Aorta (tissue), 5 donors: ENCODE measurements at regions not wholly inside any gene's neighbourhood (a gene's known extent, or its start where the extent isn't known, plus 50 kb on each side); places are given as distances from the start of the nearest gene placed in this dataset.
"Not testable (repeated sequence)": the region's sequence is repeated elsewhere in the genome, so short reads cannot be mapped to it uniquely, and the experiment has no call there.

Source experiments
- ATAC-seq: fragments of 200-7000 bp; cut with Tn5 transposase; one replicate; pipeline ENCODE4 v1.9.1; 2022; ENCODE audit warnings: moderate library complexity; ENCODE audit not compliant: low FRiP score
- DNase-seq, 2 donors: peaks; one replicate each; pipeline ENCODE4 v3.0.0-alpha.2; 2020
- H3K27ac ChIP-seq, 2 donors: one replicate each; pipeline ENCODE4 v1.5.1; 2013; ENCODE audit warnings: low read length in 2 of 2, mild to moderate bottlenecking in 2 of 2, moderate library complexity in 2 of 2, control low read depth in 1 of 2, inconsistent platforms in 1 of 2, low read depth in 1 of 2
- H3K27me3 ChIP-seq, 2 donors: one replicate each; pipeline ENCODE4 v1.6.1; 2013; ENCODE audit warnings: control low read depth in 1 of 2, low read length in 1 of 2, mild to moderate bottlenecking in 1 of 2, moderate library complexity in 1 of 2; ENCODE audit not compliant: insufficient read depth in 2 of 2, control insufficient read depth in 1 of 2
- H3K36me3 ChIP-seq, 2 donors: one replicate each; pipeline ENCODE4 v1.6.1; 2013; ENCODE audit warnings: control low read depth in 1 of 2, low read length in 1 of 2, mild to moderate bottlenecking in 1 of 2; ENCODE audit not compliant: insufficient read depth in 2 of 2, control insufficient read depth in 1 of 2
- H3K4me1 ChIP-seq, 2 donors: one replicate each; pipeline ENCODE4 v1.6.1; 2013; ENCODE audit warnings: low read length in 2 of 2, control low read depth in 1 of 2, mild to moderate bottlenecking in 1 of 2, moderate library complexity in 1 of 2; ENCODE audit not compliant: insufficient read depth in 2 of 2, control insufficient read depth in 1 of 2
- H3K4me3 ChIP-seq, 2 donors: one replicate each; pipeline ENCODE4 v1.5.1; 2013; ENCODE audit warnings: low read length in 2 of 2, control low read depth in 1 of 2, mild to moderate bottlenecking in 1 of 2
- H3K9me3 ChIP-seq: one replicate; pipeline ENCODE4 v1.6.1; 2013; ENCODE audit warnings: mild to moderate bottlenecking, low read length; ENCODE audit not compliant: control insufficient read depth
- WGBS, 2 donors: extraction: QIAGEN DNeasy Blood & Tissue Kit; methylation state at CpG; one replicate each; pipeline ENCODE4 v1.1.7; 2013; 5-methylcytosine and 5-hydroxymethylcytosine counted together
- intact Hi-C, 2 donors: fragments of 100-400 bp; cut with DNase I; formaldehyde crosslinking; loops; one replicate each; pipeline versions ENCODE4 v1.14.2 to v1.15.0; 2022
- donor health status: healthy with polysubstance abuse.
- donor health status: Bipolar disorder and iron deficiency.
- donor health status: DM: no; HTN: no; CAD: no.
- donor health status: DM: no; HTN: no; CAD: no.
- donor health status: DM: yes; HTN: yes; CAD: no.

- H3K4me3 ChIP-seq, intact Hi-C loops, H3K27me3 ChIP-seq, ATAC-seq, H3K9me3 ChIP-seq, H3K36me3 ChIP-seq, H3K27ac ChIP-seq, H3K4me1 ChIP-seq, DNase-seq: not testable (repeated sequence)
- no CpG with 5 or more reads among the region's 15 CpGs for WGBS, 2 donors
Observed at GRCh38 chr14:19052977-19053376, 85.7 kb downstream of the POTEM start.

GRCh38 chr14:19053426-19054050 lies 86.3 kb downstream of the POTEM start:
- no CpG with 5 or more reads among the region's 27 CpGs for WGBS, 2 donors
- H3K27ac ChIP-seq, H3K9me3 ChIP-seq, intact Hi-C loops, DNase-seq, H3K4me3 ChIP-seq, H3K36me3 ChIP-seq, ATAC-seq, H3K27me3 ChIP-seq, H3K4me1 ChIP-seq: not testable (repeated sequence)

- DNase-seq, H3K9me3 ChIP-seq, ATAC-seq, H3K4me1 ChIP-seq, intact Hi-C loops, H3K27me3 ChIP-seq, H3K27ac ChIP-seq, H3K4me3 ChIP-seq, H3K36me3 ChIP-seq: not testable (repeated sequence)
- 79 to 87% methylated on average over 3 to 16 of the region's 27 CpGs for WGBS, 2 donors
Observed at GRCh38 chr14:19054108-19054721, 87.0 kb downstream of the POTEM start.

- intact Hi-C loops, H3K4me3 ChIP-seq, ATAC-seq, DNase-seq, H3K9me3 ChIP-seq, H3K4me1 ChIP-seq, H3K27ac ChIP-seq, H3K27me3 ChIP-seq, H3K36me3 ChIP-seq: not testable (repeated sequence)
- no CpG with 5 or more reads among the region's 20 CpGs for WGBS, 2 donors
Observed at GRCh38 chr14:19054934-19055333, 87.7 kb downstream of the POTEM start.

GRCh38 chr14:19059066-19059465 lies 91.8 kb downstream of the POTEM start:
- ATAC-seq, H3K9me3 ChIP-seq, H3K27ac ChIP-seq, intact Hi-C loops, H3K4me3 ChIP-seq, H3K27me3 ChIP-seq, H3K36me3 ChIP-seq, H3K4me1 ChIP-seq: not testable (repeated sequence)
- 20 to 27% methylated on average over 2 of the region's 2 CpGs for WGBS, 2 donors
- DNase-seq, result peak in 1 of 2 donors; percentile 76

GRCh38 chr14:19061689-19062450 lies 94.6 kb downstream of the POTEM start:
- H3K4me1 ChIP-seq, H3K36me3 ChIP-seq, H3K27ac ChIP-seq, H3K27me3 ChIP-seq, H3K4me3 ChIP-seq, H3K9me3 ChIP-seq, intact Hi-C loops, DNase-seq: not testable (repeated sequence)
- no CpG with 5 or more reads among the region's 34 CpGs for WGBS, 2 donors
- peak; percentile 52 for ATAC-seq

- H3K27ac ChIP-seq, H3K9me3 ChIP-seq, H3K36me3 ChIP-seq, H3K27me3 ChIP-seq, ATAC-seq, DNase-seq, H3K4me3 ChIP-seq, intact Hi-C loops, H3K4me1 ChIP-seq: not testable (repeated sequence)
- 67 to 78% methylated on average over 1 of the region's 3 CpGs for whole genome bisulfite sequencing, 2 donors
Observed at GRCh38 chr14:19068957-19069356, 101.7 kb downstream of the POTEM start.

- H3K4me3 ChIP-seq, DNase-seq, intact Hi-C loops, H3K36me3 ChIP-seq, H3K27me3 ChIP-seq, H3K9me3 ChIP-seq, H3K4me1 ChIP-seq, ATAC-seq, H3K27ac ChIP-seq: not testable (repeated sequence)
- no CpG with 5 or more reads among the region's 2 CpGs for WGBS, 2 donors
Observed at GRCh38 chr14:19072518-19072917, 105.3 kb downstream of the POTEM start.

GRCh38 chr14:19088632-19089031 lies 121.4 kb downstream of the POTEM start:
- WGBS, 2 donors, result 40 to 59% methylated on average over 1 to 2 of the region's 2 CpGs
- intact Hi-C loops, H3K27me3 ChIP-seq, H3K4me1 ChIP-seq, H3K27ac ChIP-seq, H3K9me3 ChIP-seq, H3K36me3 ChIP-seq, DNase-seq, ATAC-seq, H3K4me3 ChIP-seq: not testable (repeated sequence)
